Right lobe of liver (tissue), 6 donors: ENCODE measurements at regions not wholly inside any gene's neighbourhood (a gene's known extent, or its start where the extent isn't known, plus 50 kb on each side); places are given as distances from the start of the nearest gene placed in this dataset.

Experiments used
- ATAC-seq, 4 donors: fragments of 200-7000 bp; cut with Tn5 transposase; one replicate each; pipeline ENCODE4 v1.9.1; 2020; ENCODE audit warnings: mild to moderate bottlenecking in 4 of 4, moderate library complexity in 4 of 4
- DNase-seq, 3 donors: peaks; one replicate each; pipeline ENCODE4 v3.0.0-alpha.2; 2020
- H3K27ac ChIP-seq, 3 donors: fragments of 200-600 bp; one replicate each; pipeline ENCODE4 v1.8.0; 2022
- H3K27me3 ChIP-seq, 2 donors: fragments of 200-600 bp; one replicate each; pipeline ENCODE4 v1.8.0; 2022
- H3K36me3 ChIP-seq, 4 donors: fragments of 200-600 bp; sonication (generic) in 1 of 4; one replicate each; pipeline versions ENCODE4 v1.5.1 to v1.8.0; 2017 to 2022; ENCODE audit warnings: control low read depth in 1 of 4
- H3K4me1 ChIP-seq, 4 donors: fragments of 200-600 bp; sonication (generic) in 1 of 4; one replicate each; pipeline versions ENCODE4 v1.5.1 to v1.8.0; 2017 to 2022; ENCODE audit warnings: control low read depth in 1 of 4
- H3K4me3 ChIP-seq, 3 donors: fragments of 200-600 bp; one replicate each; pipeline ENCODE4 v1.8.0; 2022
- H3K9me3 ChIP-seq, 4 donors: fragments of 200-600 bp; sonication (generic) in 1 of 4; one replicate each; pipeline versions ENCODE4 v1.5.1 to v1.8.0; 2017 to 2022; ENCODE audit warnings: control low read depth in 1 of 4
- CTCF ChIP-seq, 4 donors: fragments of 200-600 bp in 3 of 4; fragments of 450-650 bp in 1 of 4; IDR thresholded peaks; one replicate each; pipeline versions ENCODE4 v1.5.1 to v1.8.0; 2016 to 2022; ENCODE audit warnings: antibody characterized with exemption in 4 of 4, mild to moderate bottlenecking in 2 of 4
- POLR2A ChIP-seq: fragments of 450-650 bp; IDR thresholded peaks from one replicate; pipeline ENCODE4 v1.6.1; 2017; ENCODE audit warnings: antibody characterized with exemption, mild to moderate bottlenecking
- WGBS: methylation state at CpG from one replicate; pipeline ENCODE4 v1.1.6; 2018; ENCODE audit warnings: low coverage, low lambda C conversion rate; ENCODE audit not compliant: insufficient coverage; ENCODE audit errors: missing lambda C conversion rate; 5-methylcytosine and 5-hydroxymethylcytosine counted together
- intact Hi-C, 2 donors: fragments of 100-400 bp; cut with DNase I; formaldehyde crosslinking; loops; one replicate each; pipeline versions ENCODE4 v1.11.2 to v1.14.1; 2022
- donor health status: DM: no; HTN: yes; CAD: no.
- donor health status: DM: no; HTN: no; CAD: no.
- donor health status: DM: no; HTN: no; CAD: no.
- donor health status: DM: no; HTN: yes; CAD: no.
- donor health status: DM: no; HTN: yes; CAD: no.

GRCh38 chr16:8342276-8342675, 248.0 kb downstream of the TMEM114 start:
- no peaks in the 10 kb centered on the region for H3K27me3 ChIP-seq
- intact Hi-C loops = no loop called here
- no peak overlapping the region for H3K27ac ChIP-seq
- no peaks in the 10 kb centered on the region for H3K9me3 ChIP-seq
- no peak overlapping the region for H3K4me3 ChIP-seq
- WGBS = 50% methylated on average over 4 of the region's 4 CpGs
- ATAC-seq (no peak), DNase-seq (no peak)
- H3K4me1 ChIP-seq = no peaks in the 10 kb centered on the region
- H3K36me3 ChIP-seq = no peaks in the 10 kb centered on the region
- no peak for TF ChIP-seq POLR2A
- no peak for TF ChIP-seq CTCF (IDR thresholded peaks at IDR 0.05)

- ATAC-seq (no peak), DNase-seq (no peak)
- Histone ChIP-seq H3K27me3 (no peaks in the 10 kb centered on the region), H3K27ac (no peak overlapping the region), H3K9me3 (peaks cover 0 to 5% (median 0%) of the 10 kb centered on the region in 4 donors), H3K36me3 (no peaks in the 10 kb centered on the region), H3K4me3 (no peak overlapping the region), H3K4me1 (no peaks in the 10 kb centered on the region)
- 47% methylated on average over 5 of the region's 5 CpGs for WGBS
- intact Hi-C loops = no loop called here
- no peak for TF ChIP-seq CTCF (IDR thresholded peaks at IDR 0.05)
- no peak for TF ChIP-seq POLR2A
These were observed 259.6 kb downstream of the TMEM114 start for GRCh38 chr16:8330761-8331160.

- no peak overlapping the region for H3K4me3 ChIP-seq
- 53% methylated on average over 7 of the region's 9 CpGs for WGBS
- no peak for DNase-seq
- H3K9me3 ChIP-seq = peaks cover 0 to 5% (median 0%) of the 10 kb centered on the region in 4 donors
- ATAC-seq = no peak
- no peaks in the 10 kb centered on the region for H3K27me3 ChIP-seq
- H3K27ac ChIP-seq = no peak overlapping the region
- no peaks in the 10 kb centered on the region for H3K36me3 ChIP-seq
- H3K4me1 ChIP-seq = no peaks in the 10 kb centered on the region
- no peak for TF ChIP-seq POLR2A
- TF ChIP-seq CTCF (IDR thresholded peaks at IDR 0.05) = no peak
- intact Hi-C loops = no loop called here
These were observed 264.1 kb downstream of the TMEM114 start for GRCh38 chr16:8326232-8326631.

GRCh38 chr16:8323153-8323552, 267.2 kb downstream of the TMEM114 start:
- ATAC-seq (no peak), DNase-seq (no peak)
- Histone ChIP-seq H3K4me3 (no peak overlapping the region), H3K9me3 (peaks cover 0 to 5% (median 0%) of the 10 kb centered on the region in 4 donors), H3K36me3 (no peaks in the 10 kb centered on the region), H3K4me1 (no peaks in the 10 kb centered on the region), H3K27ac (no peak overlapping the region), H3K27me3 (no peaks in the 10 kb centered on the region)
- TF ChIP-seq CTCF (IDR thresholded peaks at IDR 0.05) (no peak), POLR2A (no peak)
- intact Hi-C loops = no loop called here
- WGBS = 89% methylated on average over 2 of the region's 2 CpGs

GRCh38 chr16:8320131-8320530, 270.2 kb downstream of the TMEM114 start:
- H3K27me3 ChIP-seq = no peaks in the 10 kb centered on the region
- H3K4me1 ChIP-seq = no peaks in the 10 kb centered on the region
- WGBS = 65% methylated on average over 5 of the region's 5 CpGs
- intact Hi-C loops = no loop called here
- no peak for TF ChIP-seq CTCF (IDR thresholded peaks at IDR 0.05)
- no peak for TF ChIP-seq POLR2A
- no peak for ATAC-seq
- H3K4me3 ChIP-seq = no peak overlapping the region
- no peaks in the 10 kb centered on the region for H3K36me3 ChIP-seq
- H3K9me3 ChIP-seq = no peaks in the 10 kb centered on the region
- no peak for DNase-seq
- H3K27ac ChIP-seq = no peak overlapping the region
